NCI-H510A treated with DMSO at 0.1 percent for 48 hours (cell line): ENCODE measurements at regions not wholly inside any gene's neighbourhood (a gene's known extent, or its start where the extent isn't known, plus 50 kb on each side); places are given as distances from the start of the nearest gene placed in this dataset.

Experiments used
- DNase-seq: peaks from one replicate; lab custom pipeline; 2025; lab: John Stamatoyannopoulos, UW

DNA sequence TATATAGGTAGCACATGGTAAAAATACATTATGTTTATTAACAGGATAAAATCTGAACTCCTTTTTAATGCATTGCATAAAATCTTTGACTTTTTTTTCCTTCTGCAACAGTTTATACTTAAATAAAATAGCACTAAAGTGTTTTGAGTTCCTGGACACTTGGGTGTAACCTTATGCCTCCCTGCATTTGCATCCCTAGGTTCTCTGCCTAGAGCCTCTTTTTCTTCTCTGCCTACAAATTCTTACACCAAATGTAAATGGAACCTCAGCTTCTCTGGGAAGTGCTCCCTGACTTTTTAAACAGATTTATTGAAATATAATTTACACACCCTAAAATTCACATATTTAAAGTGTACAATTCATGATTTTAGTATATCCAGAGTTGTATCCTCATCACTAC is 1017.6 kb downstream of the CNTNAP5 start:
- DNase-seq: no peak

DNA sequence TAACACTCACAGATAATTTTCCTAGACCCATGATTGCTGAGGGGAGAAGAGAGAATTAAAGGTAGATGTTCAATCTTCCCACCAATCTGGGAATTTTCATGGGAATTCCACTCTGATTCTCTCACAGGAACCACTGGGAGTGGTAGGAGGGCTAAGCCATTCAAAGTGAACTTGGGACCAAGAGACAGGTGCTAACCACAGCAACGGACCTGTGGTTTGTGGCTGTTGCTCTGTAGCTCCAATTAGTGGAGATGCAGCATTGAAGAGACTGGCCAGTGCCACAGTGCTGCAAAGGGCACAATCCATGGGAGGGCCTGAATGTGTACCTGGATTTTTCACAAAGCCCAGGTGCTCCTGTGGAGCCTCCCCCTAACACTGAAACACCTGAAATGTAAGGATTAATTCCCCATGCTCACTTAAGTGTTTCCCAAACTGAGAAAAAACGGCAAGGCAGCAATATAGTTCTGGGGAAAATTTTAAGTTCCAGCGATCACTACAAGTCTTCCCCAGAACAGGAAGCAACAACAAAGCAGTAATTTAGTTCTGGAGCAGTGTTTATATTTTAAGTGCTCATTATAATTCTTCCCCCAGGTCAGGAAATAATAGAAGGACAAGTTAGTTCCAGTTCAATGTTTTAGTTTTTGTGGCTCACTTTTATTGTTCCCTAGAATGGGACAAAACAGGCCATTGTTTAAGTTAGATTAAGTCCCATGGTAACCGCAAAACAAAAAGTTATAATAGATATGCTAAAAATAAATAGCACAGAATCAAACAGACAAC is 1045.8 kb downstream of the CNTNAP5 start:
- no peak for DNase-seq

DNA sequence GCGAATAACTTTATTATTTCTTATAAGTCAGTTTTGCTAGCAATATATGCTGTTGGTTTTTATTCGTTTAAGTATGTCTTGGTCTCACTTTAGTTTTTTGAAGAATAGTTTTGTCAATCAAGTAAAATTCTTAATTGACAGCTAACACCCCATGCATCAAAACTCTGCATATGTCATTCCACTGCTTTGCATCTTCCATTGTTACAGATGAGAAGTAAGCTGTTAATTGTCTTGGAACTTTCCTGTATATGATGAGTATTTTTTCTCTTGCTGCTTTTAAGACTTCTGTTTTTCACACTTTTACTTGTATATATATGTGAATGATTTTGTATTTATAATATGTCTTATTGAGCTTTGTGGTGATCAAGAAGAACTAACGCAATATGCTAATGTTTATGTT is 1048.4 kb downstream of the CNTNAP5 start:
- DNase-seq: no peak

DNA sequence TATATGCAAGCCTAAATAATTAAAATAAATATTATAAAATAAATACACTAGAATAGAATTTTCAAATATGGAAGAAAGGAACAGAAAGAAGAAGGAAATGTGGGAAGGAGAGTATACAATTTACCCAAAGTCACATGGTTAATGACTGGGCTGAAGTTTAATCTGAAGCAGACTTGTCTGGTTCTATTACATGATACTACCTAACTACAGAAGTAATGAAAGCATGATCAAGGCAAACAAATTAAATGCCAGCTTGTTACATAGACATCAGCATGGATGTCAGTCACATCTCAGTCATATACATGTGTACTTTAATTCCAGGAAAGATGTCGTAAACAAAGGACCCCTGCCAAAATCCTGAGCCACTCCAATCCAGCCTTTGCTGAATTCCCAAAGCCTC is 1060.8 kb downstream of the CNTNAP5 start:
- DNase-seq: peak; percentile 33

DNA sequence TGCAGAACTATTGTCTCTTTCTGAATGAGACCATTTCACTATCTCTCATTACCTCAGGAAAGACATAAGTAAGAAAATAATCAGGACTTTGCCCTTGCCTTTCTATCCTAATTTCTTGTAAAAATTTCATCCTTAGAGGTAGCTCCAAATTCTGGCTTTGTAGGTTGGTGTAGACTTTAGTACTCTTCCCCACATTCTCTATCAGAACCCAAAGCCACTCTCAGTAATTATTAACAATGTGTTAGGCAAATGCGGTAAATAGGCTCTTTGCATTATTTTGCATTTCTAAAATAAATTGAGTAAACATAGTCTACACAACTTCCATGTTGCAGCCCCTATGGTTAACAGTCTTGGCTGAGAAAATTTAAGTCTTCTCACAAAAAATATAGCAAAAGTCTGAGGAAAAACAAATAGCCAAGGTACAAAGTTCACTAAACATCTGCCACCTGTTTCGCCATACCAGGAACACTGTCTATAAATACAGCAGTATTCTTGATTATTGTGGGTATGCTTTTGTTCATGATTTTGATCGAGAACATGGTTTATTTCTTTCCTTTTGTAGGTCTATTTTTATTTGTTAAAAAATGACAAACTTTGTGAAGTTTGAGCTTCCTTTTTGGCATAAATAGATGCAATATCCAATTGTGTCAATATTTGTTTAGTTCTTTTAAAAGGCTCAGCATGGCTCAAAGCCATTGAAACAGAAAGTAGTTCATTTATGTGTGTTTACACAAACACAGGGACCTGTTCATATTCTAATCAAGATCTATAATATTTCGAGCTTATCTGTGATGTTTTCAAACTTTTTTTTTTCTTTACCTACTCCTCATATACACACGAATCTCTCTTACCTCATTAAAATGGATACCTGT is 1061.5 kb downstream of the CNTNAP5 start:
- peak; percentile 45 for DNase-seq

DNA sequence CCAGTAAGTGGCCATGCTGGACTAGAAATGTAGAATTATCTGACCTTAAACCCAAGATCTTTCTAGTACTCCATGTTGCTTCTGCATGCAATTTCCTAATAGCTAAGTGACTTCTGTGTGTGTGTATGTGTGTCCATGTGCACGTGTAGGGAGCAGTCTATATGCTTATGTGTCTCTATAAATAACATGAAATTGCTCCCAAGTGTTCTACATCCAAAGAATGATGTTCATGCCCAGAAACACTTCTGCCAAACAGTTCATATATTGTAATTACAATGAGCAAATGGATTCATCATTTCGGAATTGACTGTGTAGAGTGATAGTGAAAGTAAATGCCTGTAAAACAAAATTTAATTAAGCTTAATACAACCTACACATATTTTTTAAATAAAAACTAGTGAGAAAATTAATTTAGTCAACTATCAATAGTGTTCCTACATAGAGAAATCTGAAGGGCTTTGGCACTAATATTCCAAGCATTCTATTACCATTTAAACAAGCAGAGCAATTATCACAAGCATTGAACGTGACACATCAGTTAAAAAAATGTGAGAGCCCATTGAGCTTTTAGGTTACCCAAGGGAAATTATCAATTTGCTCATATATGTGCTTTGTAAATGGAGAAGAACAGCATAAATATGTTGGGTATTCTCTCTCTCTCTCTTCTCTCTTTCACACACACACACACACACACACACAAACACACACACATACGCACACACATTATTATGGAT is 1067.4 kb downstream of the CNTNAP5 start:
- no peak for DNase-seq

DNA sequence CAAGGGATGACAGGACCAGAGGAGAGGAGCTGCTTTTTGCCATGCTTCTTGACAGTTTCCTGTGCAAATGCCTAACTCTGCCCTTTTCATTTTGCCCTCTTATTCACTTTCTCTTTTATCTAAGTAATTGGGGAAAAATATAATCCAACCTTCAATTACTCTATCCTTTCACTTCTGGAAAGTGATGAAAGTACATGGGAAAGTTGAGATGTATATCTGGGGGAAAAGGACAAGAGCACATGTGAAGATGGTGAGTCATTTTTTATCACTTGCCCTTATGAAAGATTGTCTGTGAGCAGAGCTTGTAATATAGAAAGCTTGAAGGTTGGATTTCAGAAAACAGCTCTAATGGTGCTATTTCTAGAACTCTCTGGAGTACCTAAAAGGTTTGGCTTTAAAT is 1070.7 kb downstream of the CNTNAP5 start:
- no peak for DNase-seq

DNA sequence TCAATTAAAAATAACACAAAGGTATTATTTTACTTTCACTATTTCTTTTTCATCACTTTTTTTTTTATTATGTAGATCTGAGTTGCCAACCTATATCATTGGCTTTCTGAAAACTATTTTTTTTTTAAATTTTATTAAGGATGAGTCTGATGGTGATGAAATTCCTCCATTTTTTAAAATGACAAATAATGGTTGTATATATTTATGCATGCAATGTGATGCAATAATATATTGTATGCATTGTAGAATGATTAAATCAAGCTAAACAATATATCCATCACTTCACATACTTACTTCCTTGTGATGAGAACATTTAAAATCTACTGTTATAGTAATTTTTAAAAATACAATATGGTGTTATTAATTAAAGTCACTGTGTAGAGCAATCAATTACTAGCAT is 1081.6 kb downstream of the CNTNAP5 start:
- no peak for DNase-seq

DNA sequence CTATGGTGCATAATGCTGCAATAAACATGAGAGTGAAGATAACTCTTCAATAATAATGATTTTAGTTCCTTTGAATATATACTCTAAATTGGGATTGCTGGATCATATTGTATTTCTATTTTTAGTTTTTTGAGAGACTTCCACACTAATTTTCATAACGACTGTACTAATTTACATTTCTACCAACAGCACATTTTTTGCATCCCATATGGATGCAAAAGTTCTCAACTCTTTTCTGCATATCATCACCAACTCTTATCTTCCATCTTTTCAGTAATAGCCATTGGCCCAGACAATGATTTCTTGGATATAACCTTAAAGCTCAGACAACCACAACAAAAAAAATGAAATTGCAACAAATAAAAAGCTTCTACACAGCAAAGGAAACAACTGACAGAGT is 1082.4 kb downstream of the CNTNAP5 start:
- no peak for DNase-seq

DNA sequence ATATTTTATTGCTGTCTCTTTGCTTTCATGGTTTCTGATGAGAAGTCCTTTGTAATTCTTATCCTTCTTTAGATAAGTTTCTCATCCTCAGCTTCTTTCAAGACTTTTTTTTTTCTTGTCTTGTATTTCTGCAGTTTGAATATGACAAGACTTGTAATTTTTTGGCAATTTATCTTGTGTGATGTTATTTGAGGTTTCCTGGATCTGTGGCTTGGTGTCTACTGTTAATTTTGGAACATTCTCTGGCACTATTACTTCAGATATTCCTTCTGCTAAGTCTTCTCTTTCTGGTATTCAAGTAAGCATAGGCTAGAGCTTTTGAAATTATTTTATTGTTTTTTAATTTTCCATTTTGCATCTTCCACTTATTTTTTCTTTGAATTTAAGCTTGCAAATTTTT is 1083.2 kb downstream of the CNTNAP5 start:
- no peak for DNase-seq

DNA sequence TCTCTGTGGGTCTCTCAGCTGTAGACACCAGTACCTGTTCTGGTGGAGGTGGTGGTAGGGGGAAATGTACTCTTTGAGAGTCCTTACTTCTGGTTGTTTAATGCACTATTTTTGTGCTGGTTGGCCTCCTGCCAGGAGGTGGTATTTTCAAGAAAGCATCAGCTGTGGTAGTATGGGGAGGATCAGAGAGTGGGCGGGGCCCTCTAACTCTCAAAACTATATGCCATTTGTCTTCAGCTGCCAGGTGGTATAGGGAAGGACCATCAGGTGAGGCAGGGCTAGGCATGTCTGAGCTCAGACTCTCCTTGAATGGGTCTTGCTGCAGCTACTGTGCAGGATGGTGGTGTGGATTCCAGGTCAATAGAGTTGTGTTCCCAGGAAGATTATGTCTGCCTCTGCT is 1100.8 kb downstream of the CNTNAP5 start:
- no peak for DNase-seq

DNA sequence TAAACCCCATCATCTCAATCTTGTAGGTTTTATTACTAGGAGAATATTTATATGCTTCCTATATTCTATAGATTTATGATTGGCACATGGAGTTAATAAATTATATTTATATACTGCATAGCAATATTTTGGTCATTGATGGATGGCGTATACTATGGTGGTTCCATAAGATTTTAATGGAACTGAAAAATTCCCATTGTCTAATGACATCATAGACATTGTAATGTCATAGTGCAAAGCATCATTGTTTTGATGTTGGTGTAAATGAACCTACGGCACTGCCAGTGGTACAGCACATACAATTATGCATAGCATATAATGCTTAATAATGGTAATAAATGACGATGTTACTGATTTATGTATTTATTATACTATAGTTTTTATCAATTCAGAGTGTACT is 1135.9 kb downstream of the CNTNAP5 start:
- DNase-seq: no peak

DNA sequence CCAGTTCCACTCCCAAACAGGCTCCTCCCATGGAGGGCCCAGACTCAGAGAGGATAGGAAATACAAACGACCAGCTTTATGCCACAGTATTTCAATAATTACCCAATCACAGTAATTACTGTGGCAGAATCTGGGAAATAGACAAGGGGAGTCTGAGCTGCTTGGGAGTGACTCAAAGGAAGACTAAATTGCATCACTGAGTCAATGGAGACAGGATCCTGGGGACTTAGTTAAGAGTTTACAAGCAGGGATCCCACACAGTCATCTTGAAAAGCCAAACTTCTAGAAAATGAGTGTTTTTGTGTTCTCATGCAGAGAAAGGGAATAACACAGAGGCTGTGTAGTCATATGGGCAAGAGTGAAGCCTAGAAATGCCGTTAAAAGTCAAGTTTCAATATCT is 1142.1 kb downstream of the CNTNAP5 start:
- DNase-seq: no peak

DNA sequence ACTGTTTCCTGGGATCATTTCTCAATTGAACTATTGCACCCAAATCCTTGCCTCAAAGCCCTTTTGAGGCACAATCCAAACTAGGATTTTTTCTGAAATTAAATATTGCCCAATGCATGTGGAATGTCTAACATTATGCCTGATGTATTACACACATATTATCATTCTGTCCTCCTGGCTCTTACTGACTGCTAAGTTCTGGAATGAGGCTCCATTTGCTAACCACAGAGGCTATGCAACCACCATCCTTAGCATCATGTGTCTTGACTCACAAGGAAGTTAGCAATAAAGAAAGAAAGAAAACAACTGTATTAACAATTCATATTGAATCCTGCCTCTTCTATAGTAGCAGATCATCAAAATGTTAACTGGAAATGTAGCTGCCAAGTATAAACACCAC is 1142.7 kb downstream of the CNTNAP5 start:
- no peak for DNase-seq

DNA sequence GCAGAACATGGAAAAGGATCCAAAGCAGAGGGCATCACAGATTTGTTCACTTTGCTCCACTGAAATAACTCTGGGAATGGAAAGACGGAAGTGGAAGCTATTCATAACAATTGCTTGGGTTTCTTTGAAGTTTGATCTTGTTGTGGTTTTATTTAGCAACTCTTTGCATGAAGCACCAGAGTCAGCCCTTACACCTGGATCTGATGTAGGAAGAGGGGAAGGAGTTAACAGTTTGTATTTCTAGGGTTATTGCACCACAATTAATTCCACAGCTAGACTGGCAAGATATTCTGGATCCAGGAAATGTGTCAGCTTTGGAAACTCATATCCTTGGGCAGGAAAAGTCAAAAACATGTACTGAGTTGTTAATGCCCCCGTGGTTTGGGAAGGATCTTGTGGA is 1143.4 kb downstream of the CNTNAP5 start:
- no peak for DNase-seq

DNA sequence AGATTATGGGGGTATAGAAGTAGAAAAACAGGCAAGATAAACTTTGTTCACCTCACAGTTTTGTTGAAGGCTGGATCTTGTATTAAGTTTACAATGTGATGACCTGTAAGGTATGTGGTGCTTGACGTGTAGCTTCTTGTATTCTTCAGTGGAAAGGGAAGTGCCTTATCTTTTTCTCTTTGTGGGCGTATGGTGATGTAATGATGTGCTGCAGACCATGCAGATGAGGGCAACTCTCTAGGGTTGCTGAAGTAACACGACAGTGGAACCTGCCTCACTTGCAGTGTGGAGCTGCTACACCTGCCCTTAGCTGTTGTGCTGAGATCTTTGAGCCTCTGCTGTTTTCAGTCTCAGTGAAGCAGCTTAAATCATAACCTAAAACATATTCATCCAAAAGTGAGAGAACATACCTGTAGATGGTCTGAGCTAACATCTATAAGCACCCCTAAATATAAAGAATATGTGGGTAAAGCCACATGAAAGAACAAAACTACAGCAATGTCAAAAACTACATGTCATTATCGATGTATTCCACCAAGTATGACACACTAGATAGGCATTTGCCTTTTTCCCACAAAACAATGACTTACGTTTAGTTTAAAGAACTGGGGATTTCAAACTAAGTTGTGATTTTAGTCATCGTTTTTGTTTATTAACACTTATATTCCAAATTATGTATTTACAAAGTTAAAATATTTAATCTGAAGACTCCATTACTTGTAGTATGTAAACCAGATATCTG is 1144.1 kb downstream of the CNTNAP5 start:
- no peak for DNase-seq

DNA sequence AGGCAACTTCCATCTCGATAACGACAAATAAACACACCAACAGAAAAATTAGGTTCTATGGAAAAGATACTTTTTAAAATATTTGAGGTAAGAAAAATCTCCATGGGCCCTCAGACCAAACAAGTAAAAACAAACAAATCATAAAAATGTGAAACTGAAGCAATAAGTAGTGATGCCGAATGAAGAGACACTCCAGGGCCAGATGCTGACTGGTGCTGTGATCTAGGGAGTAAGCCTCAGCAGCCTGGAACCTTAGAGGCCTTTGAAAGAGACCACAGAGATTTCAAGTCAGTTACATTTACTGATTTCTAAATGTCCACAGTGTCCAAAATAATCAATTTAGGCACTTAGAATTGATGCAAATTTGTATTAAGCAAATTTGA is 1144.7 kb downstream of the CNTNAP5 start:
- no peak for DNase-seq

DNA sequence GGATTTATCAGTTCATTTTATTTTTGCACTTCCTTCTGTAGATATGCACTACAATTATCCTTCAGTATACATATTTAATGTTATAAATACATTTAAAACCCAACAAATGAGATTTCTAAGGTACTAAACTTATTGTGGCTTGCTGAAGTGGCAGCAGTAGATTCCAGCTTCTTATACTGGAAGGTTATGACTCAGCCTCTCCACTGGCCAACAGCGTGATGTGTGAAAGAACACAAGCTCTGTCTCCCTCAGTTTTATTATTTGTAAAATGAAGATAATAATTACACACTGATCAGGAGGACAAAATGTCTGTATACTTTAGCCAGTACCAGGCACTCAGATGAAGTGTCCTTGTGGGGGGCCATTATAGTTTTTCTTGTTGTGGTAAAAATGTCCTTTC is 1147.1 kb downstream of the CNTNAP5 start:
- no peak for DNase-seq

DNA sequence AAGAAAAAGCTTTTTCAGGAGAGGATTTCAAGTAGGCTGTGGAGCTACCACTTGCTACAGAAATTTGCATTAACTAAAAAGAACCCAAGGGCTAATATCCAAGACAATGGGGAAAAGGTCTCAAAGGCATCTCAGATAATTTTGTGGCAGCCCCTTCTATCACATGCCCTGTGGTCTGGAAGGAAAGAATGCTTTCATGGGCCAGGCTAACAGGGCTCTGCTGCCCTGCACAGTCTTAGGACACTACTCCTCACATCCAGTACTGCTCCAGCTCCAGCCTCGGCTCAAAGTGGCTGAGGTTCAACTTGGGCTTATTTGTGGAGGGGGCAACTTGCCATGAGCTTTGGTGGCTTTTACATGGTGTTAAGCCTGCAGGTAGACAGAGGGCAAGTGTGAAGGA is 1150.3 kb downstream of the CNTNAP5 start:
- DNase-seq: no peak

DNA sequence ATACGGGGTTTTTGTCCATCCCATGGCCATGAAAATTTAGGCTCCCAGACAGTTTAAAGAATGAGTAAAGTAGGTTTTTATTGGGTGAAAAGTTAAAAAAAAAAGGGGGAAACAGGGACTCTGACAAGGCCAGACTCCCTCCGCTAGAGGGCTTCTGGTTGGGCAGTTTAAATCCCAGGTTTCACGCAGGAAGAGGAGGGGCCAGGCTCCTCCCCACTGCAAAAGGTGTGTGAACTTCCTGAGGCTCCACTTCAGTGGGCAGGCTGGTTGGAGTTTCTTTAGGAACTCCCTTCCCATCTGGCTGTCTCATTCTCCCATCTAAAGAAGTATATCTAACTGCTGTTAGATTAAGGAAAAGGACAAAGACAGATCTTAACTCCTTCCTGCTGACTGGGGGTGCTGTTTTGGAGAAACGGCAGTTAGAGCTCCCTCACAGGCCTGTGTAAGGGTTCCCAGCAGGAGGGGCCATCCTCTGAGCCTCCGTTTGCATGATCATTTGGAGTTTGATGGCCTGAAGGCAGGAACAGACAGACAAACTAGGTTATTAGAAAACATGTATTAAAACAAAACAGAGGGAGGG is 1160.7 kb downstream of the CNTNAP5 start:
- DNase-seq: no peak

DNA sequence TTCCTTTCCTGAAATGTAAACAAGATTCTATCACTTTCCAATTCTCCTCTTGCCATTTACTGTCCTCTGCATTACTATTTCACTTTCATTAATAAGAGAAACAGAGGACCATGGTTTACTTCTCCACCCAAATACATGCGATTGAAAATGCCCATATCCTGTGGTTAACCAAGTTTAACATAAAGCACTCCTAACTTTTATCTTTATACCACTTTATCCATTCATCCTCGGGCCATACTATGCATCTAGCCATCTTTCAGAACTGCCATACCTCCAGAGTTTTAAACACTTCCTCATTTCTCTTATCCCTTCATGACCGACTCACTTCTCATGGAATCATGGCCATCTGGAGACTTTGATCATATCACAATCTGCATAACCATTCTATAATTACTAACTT is 1182.3 kb downstream of the CNTNAP5 start:
- no peak for DNase-seq

DNA sequence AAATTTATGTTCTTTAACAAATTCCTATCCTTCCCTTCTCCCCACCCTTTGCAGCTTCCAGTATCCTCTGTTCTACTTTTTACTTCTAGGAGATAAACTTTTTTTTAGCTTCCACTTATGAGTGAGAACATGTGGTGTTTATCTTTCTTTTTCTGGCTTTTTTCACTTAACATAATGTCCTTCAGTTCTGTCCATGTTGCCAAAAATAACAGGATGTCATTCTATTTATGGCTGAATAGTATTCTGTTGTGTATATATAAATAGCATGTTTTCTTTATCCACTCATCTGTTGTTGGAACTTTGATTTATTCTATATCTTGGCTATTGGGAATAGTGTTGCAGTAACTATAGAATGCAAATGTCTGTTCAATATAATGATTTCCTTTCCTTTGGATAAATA is 1191.2 kb downstream of the CNTNAP5 start:
- no peak for DNase-seq
